Activated CD8-positive, alpha-beta memory T cell treated with anti-CD3 and anti-CD28 coated beads for 48 hours (primary cell): ENCODE measurements at regions not wholly inside any gene's neighbourhood (a gene's known extent, or its start where the extent isn't known, plus 50 kb on each side); places are given as distances from the start of the nearest gene placed in this dataset.

ENCODE experiments used
- DNase-seq, 3 experiments: peaks; one replicate each; pipeline ENCODE4 v3.0.0-alpha.2; 2020; ENCODE audit warnings: low read depth in 2 of 3, low spot score in 2 of 3

DNA sequence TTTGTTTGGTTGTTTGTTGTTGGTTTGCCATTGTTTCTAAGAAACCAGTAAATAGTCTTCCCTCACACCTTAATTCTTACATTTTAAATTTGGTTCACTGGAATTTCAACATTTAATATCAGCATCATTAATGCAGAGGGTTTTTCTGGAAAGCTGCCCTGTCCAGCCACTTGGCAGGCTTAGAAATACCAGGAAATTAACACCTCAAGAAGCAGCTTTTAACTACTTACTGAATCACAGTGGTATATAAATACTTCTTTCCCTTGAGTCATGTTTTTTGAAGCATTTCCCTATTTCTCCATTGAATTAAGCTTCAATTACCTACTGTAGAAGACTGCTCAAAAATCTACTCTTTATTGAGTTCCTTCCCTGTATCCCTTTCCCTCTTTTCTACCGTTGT is 1221.1 kb upstream of the ADGRL3 start:
- DNase-seq: no peak

DNA sequence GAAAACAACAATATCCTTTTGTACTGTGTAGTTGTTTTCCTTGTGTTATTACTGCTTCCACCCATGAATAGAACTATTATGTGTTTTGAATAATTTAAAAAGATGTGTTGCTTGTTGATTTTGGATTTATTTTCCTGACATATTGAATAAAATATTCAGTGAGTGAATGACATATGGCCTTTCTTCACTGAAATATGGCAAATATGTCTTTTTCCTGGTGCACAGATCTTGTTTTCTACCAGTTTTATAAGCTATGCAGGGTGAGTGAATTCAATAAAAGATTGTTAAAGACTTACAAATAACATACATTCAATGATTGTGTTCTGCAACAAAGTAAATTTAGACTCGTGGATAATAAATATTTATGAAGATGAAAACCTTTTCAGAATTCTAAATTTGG is 1216.3 kb upstream of the ADGRL3 start:
- no peak for DNase-seq

DNA sequence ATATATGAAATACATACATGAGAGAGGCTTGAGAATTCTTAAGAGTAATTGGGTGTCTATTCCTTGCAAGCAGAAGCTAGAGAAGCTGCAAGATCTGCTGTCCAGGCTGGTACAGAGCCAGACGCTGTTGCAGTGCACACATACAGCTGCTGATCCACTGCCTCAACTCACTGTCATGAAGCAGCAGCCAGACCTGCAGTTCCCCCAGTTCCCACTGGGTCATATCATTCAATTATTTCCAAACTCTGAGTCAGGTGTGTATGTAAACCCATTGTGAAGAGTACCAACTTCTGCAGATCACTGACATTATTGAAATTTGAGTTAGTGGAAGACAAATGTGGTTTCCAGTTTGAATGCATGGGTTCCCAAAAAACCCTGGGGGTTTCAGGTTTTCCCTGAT is 1212.8 kb upstream of the ADGRL3 start:
- DNase-seq: no peak

DNA sequence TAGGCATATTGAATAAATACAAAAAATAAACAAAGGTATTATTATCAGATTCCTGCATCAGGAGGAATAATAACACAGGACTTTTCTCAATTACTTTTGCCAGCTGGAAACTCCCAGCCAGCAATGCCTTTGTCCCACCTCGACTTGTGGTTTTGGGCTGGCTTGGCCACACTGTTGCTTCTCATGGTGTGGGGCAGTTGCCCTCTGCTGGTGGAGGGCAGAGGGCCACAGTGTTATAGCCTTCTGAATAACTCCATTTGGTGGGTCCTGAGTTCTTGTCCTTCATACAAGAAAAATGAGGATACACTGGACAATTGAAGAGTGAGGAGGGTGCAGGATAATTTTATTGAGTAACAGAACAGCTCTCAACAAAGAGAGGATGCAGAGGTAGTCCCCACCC is 1206.0 kb upstream of the ADGRL3 start:
- DNase-seq: no peak

DNA sequence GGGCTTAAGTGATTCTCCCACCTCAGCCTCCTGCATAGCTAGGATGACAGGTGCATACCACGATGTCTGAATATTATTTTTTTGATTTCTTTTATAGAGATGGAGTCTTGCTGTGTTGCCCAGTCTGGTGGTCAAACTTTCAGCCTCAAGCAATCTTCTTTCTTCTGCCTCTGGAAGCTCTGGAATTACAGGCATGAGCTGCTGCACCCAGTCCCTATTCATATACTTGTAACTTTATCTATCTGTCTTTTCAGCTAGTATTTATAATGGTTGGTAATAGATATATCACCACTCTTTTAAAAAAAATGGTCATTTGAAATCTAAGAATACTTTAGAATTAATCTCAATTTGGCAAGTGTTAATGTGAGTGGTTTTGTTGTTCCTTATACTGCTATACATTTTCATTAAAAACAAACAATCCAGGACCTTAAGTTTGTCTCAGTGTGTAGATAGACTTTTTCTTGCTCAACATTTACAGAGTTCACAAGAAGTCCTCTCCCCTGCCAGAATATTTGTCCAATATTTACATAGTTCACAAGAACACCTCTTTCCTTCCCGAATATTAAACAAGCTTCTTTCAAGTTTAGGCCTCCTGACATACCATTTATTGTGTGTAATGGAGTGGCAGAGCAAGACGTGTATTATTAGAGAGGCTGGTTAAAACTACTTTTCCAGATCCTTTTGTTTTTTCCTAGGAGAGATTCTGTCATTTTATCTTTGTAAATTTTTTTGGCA is 1197.4 kb upstream of the ADGRL3 start:
- no peak for DNase-seq

DNA sequence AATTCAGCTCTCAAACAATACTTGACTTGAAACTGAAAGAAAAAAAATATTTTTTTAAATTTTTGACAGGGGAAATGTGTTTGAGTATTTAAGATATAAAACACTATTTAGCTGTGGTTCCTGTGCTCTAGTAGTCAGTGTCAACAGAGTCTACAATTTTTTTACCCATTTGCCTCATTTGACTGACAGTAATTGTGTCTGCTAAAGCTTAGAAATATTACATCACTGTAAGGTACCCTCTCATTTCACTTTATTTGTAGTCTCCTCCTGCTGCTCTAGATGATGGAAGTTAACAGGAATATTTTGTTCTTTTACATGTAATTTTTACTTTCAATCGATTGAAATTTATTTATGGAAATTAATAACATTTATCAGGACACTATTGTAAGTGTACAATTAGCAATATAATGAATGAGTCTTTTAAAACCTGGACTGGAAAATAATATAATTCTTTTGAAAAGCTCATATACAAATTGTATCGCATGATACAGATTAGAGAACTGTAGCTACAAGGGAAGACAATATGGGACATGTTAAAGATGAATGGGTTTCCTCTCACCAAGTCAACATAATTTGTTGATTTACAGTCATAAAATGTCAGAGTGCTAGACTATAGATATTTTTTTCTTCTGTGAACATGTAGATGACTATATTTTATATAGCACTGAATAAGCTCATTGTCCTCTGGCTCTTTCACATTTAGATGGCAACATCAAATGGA is 1186.5 kb upstream of the ADGRL3 start:
- no peak for DNase-seq

DNA sequence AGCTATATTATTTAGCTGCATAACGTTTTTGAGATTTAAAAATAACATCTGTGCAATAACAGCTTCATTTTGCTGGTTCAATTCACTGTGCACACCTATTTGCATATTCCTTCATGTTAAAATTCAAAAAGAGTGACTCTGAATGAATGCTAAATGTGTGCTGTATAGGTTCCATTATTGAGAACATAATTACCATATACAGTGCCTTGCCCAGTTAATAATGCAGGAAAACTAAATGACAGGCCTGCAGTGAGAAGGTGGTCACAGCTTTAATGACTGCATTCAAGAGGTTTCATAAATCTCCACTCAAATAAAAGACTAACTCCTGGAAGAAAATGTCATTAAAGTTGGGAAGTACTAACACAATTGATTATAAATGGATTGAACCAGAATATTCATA is 1183.2 kb upstream of the ADGRL3 start:
- no peak for DNase-seq

DNA sequence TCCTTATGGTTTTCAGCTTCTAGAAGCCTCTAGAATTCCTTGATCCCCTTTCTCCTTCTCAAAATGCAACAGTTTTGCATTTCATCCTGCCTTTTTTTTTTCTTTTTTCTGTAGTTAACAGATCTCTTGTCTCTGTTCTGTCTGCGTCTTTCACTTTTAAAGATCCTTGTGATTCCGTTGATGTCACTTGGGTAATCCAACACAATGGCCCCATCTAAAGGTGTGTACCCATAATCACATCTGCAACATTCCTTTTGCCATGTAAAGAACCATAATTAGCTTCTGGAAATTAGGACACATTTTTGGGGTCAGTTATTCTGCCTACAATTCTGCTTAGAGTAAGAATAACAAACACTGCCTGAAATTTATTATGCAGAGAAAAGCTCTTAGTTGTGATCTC is 1180.9 kb upstream of the ADGRL3 start:
- no peak for DNase-seq

DNA sequence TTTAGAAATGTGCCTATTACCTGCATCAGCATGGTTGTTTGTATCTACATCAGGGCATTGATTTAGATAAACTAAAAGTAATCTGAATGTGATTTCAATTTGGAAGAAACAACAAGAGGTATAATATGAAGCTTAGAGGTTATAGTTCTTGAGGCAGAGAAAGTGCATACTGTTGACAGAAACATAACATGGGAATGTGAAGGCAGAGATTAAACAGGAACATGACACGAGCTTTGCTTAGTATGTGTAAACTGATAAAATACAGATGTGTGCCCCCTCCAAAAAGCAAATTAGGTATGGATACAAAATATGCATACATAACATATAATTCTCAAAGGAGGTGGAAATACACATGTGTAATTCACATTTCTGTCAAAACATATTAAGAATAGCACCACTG is 1180.2 kb upstream of the ADGRL3 start:
- no peak for DNase-seq

DNA sequence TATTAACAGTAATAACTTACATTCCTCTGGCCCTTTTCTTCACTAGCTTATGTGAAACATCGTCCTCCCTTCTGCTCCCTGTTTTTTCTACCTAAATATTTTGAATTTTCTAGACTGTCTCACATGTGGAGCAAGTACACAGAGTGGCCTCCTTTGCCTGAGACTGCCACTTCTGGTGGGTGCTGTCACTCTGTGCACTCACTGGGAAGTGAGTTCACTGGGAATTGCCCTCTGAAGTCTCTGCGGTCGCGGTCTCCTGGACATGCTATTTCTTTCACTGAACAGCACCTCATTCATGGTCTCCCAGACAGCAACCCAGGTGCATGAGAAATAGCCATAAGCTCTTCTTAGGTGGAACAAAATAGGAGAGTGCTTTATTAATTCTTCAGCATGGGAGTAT is 1179.7 kb upstream of the ADGRL3 start:
- no peak for DNase-seq

DNA sequence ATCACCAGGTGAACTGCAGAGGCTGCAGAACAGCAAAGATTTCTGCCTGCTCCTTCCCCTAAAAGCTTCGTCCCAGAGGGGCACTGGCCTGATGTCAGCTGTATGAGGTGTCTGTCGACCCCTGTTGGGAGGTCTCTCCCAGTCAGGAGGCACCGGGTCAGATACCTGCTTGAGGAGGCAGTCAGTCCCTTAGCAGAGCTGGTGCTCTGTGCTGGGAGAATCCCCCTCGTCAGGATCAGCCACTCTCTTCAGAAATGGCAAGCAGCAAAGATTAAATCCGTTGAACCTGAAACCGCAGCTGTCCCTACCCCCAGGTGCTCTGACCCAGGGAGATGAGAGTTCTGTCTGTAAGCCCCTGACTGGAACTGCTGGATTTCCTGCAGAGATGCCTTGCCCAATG is 1166.3 kb upstream of the ADGRL3 start:
- no peak for DNase-seq

DNA sequence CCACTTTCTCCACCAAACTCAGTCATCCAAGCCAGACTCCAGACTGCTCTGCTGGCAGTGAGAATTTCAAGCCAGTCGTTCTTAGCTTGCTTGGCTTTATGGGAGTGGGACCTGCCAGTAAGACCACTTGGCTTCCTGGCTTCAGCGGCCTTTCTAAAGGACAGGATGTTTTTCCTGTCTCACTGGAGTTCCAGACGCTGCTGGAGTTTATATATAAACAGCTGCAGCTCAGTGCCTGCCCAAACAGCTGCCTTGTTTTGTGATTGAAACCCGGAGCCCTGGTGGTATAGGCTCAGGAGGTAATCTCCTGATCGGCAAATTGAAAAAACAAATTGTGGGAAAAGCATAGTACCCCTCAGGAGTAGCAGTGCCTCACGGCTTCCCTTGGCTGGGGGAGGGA is 1165.8 kb upstream of the ADGRL3 start:
- no peak for DNase-seq

DNA sequence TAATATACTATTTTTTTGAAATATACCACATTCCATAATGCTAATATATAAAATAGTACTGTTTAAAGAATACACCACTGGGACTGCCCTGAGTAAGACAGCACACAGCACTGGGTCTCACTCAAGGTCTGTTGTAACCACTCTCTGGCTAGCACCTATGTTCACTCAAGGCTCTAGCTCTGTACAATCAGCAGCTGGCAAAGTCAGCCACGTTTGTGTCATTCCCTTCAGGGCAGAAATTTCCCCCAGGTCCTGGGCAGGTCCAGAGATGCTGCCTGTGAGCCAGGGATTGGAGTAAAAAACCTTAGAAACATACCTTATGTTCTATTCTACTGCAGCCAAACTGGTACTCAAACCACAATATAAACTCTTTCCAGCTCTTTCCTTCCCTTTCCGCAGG is 1160.2 kb upstream of the ADGRL3 start:
- no peak for DNase-seq

DNA sequence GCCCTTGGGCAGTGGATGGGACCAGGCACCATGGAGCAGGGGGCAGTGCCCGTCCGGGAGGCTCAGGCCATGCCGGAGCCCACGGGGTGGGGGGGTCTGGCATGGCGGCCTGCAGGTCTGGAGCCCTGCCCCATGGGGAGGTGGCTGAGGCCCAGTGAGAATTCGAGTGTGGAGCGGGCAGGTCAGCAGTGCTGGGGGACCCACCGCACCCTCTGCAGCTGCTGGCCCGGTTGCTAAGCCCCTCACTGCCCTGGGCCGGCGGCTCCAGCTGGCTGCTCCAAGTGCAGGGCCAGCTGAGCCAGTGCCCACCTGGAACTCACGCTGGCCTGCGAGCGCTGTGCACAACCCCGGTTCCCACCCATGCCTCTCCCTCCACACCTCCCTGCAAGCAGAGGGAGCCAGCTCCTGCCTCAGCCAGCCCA is 1157.9 kb upstream of the ADGRL3 start:
- DNase-seq: no peak

DNA sequence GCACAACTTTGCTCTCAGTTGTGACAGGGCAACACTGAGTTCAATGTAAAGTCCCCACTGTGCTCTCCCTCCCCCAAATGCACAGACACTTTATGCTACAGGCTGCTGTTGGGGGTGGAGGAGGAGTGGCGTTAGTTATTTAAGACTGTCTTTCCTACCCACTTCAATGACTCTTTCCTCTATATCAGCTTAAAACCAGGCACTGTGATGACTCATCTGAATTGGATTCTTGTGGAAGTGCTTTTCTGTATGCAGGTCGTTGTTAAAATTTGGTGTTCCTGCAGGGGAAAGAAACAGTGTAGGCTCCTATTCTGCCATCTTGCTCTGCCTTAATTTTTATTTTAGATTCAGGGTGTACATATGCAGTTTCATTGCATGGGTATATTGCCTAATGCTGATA is 1157.2 kb upstream of the ADGRL3 start:
- DNase-seq: no peak

DNA sequence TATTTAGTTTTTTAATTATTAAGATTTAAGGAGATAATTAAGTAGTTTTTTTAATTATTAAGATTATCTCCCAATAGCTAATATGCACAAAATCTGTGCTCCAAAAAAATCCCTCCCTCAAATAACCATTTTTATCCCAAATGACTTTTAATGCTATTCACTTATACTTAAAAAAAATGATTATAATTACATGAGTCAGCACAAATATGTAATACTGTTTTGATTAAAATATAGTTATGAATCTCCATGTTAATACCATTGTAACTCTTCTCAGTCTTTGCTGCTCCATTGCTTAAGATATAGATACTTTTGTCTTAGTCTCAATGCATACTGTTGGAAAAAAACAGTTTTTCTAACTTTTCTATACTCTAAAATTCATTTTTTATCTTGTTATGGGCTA is 1121.1 kb upstream of the ADGRL3 start:
- DNase-seq: no peak

DNA sequence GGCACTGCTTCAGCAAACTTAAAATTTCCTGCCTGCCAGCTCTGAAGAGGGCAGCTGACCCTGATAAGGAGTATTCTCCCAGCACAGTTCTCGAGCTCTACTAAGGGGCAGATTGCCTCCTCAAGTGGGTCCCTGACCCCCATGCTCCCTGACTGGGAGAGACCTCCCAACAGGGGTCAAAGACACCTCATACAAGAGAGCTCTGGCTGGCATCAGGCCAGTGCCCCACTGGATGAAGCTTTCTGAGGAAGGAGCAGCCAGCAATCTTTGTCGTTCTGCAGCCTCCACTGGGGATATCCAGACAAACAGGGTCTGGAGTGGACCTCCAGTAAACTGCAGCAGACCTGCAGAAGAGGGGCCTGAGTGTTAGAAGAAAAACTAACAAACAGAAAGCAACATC is 1118.3 kb upstream of the ADGRL3 start:
- no peak for DNase-seq

DNA sequence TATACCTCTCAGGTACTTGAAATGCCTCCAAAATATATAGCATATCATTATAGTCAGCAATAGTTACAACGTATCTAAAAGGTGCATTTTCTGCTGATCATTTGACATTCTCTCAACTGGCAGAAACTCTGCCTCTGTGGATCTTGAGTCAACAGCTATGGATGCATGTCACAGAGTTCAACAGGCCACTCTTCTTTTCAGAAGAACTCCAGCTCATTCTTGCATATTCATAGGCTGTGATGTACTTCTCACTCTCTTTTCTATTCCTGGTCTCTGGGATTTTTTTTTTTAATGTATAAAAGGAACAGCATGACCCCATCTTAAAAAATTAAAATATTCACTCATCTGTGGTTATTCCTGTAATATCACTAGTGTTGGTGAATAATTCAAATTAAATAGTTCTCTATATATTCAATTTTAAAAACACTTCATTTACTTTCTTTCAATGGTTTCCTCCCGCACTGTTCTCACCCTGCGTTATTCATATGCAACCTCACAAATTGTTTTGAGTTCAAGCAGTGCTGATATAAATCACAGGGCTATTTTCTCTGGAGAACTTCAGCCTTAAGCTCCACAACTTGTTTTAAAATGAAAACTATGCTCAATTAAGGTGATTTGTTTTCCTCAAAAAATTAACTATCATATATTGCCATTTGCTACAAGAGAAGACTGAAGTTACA is 1111.2 kb upstream of the ADGRL3 start:
- DNase-seq: no peak

DNA sequence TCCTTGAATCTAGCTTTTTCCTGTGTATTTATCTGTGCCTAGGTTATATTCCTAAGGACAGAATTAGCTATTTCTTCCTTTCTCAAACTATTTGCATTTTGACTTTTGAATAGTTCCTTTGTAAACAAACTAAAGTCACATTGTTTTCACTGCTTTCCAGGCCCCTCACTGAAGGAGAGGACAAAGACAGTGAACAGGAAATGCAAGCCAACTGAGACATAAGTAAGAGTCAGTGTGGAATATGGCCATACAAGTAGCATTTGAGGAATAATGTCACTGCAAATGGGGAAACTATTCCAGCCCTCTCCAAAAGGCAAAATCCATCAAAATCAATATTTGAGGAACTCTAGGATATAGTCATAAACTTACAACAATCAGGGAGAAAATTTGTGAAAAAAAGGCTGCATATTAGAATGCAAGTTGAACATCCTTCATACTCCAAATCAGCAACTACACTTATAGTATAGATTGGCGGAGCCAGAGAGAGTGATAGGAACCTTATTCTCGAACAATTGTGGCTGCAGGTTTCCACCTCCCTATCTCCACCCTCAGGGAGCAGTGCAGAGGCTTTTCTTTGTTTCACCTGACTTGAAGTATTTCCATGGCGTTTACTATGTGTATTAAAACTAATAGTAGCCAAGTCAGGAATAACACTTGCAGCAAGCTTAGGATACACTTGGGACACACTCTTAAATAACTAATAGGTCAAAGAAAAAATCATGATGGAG is 1110.4 kb upstream of the ADGRL3 start:
- DNase-seq: no peak

DNA sequence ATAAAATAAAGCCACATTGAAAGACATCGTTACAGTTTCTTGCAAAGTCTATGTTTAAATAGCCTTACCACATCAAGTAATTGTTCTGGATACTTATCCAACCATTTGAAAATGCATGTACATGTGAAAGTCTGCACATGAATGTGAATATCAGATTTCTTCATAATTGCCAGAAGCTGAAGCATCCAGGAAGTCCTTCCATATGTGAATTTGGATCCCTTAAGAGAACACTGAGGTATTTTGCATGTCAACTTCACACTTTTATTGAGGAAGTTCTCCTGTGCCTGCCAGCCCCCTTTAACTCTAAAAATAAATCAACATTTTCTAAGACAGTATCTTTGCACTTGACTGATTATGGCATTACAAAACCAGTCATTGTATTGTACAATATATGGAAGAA is 1103.5 kb upstream of the ADGRL3 start:
- DNase-seq: no peak

DNA sequence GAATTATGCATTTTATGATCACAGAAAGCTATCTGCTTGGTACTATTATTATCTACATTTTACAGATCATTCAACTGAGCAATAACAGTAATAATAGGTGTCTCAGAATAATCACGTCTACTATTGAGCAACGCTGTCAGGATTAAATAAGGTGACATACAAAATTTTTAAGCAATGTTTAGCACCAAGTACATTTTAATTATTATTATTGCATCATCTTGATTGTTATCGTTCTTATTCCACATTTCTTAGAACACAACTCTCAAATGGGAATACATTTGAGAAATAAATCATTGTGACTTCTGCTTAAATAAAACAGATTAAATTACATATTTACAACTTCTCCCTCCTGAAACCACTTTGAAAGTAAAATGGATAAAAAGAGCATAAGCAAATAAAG is 1083.5 kb upstream of the ADGRL3 start:
- DNase-seq: no peak
